Tibial artery (tissue), 4 donors: ENCODE measurements at regions not wholly inside any gene's neighbourhood (a gene's known extent, or its start where the extent isn't known, plus 50 kb on each side); places are given as distances from the start of the nearest gene placed in this dataset.

Experiments
- DNase-seq, 2 donors: peaks; one replicate each; pipeline ENCODE4 v3.0.0-alpha.2; 2019
- H3K27ac ChIP-seq, 2 donors: fragments of 200-600 bp; sonication (generic) in 1 of 2; 1 replicate in 1 of 2; 2 replicates in 1 of 2; pipeline ENCODE4 v1.5.1; 2018 to 2019; ENCODE audit warnings: mild to moderate bottlenecking in 1 of 2
- H3K27me3 ChIP-seq, 2 donors: fragments of 200-600 bp; sonication (generic) in 1 of 2; one replicate each; pipeline versions ENCODE4 v1.5.1 to v1.6.0; 2016 to 2019
- H3K36me3 ChIP-seq, 3 donors: fragments of 200-600 bp; sonication (generic) in 2 of 3; one replicate each; pipeline ENCODE4 v1.5.1; 2016 to 2019; ENCODE audit warnings: mild to moderate bottlenecking in 2 of 3
- H3K4me1 ChIP-seq, 4 donors: fragments of 200-600 bp; sonication (generic) in 2 of 4; 1 replicate in 3 of 4; 2 replicates in 1 of 4; pipeline ENCODE4 v1.5.1; 2016 to 2019
- H3K4me3 ChIP-seq, 2 donors: fragments of 200-600 bp; sonication (generic) in 1 of 2; 1 replicate in 1 of 2; 2 replicates in 1 of 2; pipeline ENCODE4 v1.5.1; 2018 to 2019; ENCODE audit warnings: mild to moderate bottlenecking in 2 of 2
- H3K9me3 ChIP-seq, 3 donors: fragments of 200-600 bp; sonication (generic) in 1 of 3; one replicate each; pipeline ENCODE4 v1.5.1; 2016 to 2019
- intact Hi-C: fragments of 100-400 bp; cut with DNase I; formaldehyde crosslinking; loops from one replicate; pipeline ENCODE4 v1.15.0; 2023; ENCODE audit warnings: low total_unique reads
- TF ChIP-seq, protein P1 (sequence below), 2 experiments: fragments of 200-600 bp in 1 of 2; fragments of 450-650 bp in 1 of 2; IDR thresholded peaks; one replicate each; pipeline ENCODE4 v1.5.1; 2017 to 2019; ENCODE audit warnings: antibody characterized with exemption in 2 of 2, mild to moderate bottlenecking in 1 of 2, moderate library complexity in 1 of 2

GRCh38 chr4:124090021-124090420 is 622.5 kb downstream of the ANKRD50 start:
- Histone ChIP-seq H3K36me3 (no peaks in the 10 kb centered on the region), H3K4me1 (no peaks in the 10 kb centered on the region), H3K9me3 (no peaks in the 10 kb centered on the region), H3K27me3 (no peaks in the 10 kb centered on the region), H3K27ac (no peak overlapping the region), H3K4me3 (no peak overlapping the region)
- intact Hi-C loops: no loop called here
- DNase-seq: no peak
- TF ChIP-seq, protein P1, sequence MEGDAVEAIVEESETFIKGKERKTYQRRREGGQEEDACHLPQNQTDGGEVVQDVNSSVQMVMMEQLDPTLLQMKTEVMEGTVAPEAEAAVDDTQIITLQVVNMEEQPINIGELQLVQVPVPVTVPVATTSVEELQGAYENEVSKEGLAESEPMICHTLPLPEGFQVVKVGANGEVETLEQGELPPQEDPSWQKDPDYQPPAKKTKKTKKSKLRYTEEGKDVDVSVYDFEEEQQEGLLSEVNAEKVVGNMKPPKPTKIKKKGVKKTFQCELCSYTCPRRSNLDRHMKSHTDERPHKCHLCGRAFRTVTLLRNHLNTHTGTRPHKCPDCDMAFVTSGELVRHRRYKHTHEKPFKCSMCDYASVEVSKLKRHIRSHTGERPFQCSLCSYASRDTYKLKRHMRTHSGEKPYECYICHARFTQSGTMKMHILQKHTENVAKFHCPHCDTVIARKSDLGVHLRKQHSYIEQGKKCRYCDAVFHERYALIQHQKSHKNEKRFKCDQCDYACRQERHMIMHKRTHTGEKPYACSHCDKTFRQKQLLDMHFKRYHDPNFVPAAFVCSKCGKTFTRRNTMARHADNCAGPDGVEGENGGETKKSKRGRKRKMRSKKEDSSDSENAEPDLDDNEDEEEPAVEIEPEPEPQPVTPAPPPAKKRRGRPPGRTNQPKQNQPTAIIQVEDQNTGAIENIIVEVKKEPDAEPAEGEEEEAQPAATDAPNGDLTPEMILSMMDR (IDR thresholded peaks at IDR 0.05): no peak

DNA sequence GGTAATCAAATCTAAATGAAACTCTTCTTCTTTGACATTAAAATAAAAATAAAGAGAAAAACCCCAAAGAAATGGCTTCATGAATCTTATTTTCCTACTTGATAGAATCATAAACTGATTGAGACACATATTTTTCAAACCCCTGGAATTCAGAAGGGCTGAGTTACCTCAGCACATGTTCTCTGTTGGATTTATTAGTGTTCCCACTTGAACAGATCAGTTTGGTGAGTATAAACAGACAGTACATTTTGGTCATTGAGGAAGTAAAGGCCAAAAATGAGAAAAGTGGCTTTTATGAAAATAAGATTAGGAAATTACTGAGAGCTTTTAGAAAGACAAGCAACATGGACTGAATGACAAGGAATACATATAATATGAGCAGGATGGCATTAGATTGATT is 620.4 kb downstream of the ANKRD50 start:
- Histone ChIP-seq H3K9me3 (no peaks in the 10 kb centered on the region), H3K27ac (no peak overlapping the region), H3K4me3 (no peak overlapping the region), H3K27me3 (no peaks in the 10 kb centered on the region), H3K36me3 (no peaks in the 10 kb centered on the region), H3K4me1 (no peaks in the 10 kb centered on the region)
- TF ChIP-seq, protein P1 (IDR thresholded peaks at IDR 0.05): no peak
- intact Hi-C loops: no loop called here
- DNase-seq: no peak

GRCh38 chr4:124092541-124092984 is 620.0 kb downstream of the ANKRD50 start:
- no peaks in the 10 kb centered on the region for H3K36me3 ChIP-seq

GRCh38 chr4:124095621-124096020 is 616.9 kb downstream of the ANKRD50 start:
- Histone ChIP-seq H3K36me3 (no peaks in the 10 kb centered on the region), H3K27ac (no peak overlapping the region), H3K4me1 (no peaks in the 10 kb centered on the region), H3K9me3 (no peaks in the 10 kb centered on the region), H3K27me3 (no peaks in the 10 kb centered on the region), H3K4me3 (no peak overlapping the region)
- no peak for DNase-seq
- intact Hi-C loops: no loop called here
- TF ChIP-seq, protein P1 (IDR thresholded peaks at IDR 0.05): no peak

More at GRCh38 chr4:124092541-124092984, 620.0 kb downstream of the ANKRD50 start:
- DNase-seq: no peak
- H3K4me1 ChIP-seq: no peaks in the 10 kb centered on the region
- H3K27me3 ChIP-seq: no peaks in the 10 kb centered on the region
- H3K9me3 ChIP-seq: no peaks in the 10 kb centered on the region
- TF ChIP-seq, protein P1 (IDR thresholded peaks at IDR 0.05): no peak
- H3K27ac ChIP-seq: no peak overlapping the region
- H3K4me3 ChIP-seq: no peak overlapping the region
- intact Hi-C loops: no loop called here

DNA sequence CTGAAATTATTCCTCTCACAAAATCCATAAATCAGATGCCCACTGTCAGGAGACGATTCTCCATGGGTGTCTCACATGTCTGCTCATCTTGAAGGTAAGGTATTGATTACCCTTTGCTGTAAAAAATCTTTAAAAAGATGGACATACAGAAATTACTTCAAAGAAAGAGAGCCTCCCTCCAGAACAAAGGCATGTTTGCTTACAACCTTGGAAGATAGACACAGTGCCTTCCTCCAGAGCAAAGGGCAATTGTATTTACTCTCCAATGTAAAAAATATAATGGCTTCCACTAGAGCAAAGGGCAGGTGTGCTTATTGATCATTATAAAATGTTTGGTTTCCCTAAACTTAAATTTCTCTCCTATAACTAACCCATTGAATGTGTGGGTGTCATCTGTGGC is 616.2 kb downstream of the ANKRD50 start:
- TF ChIP-seq, protein P1 (IDR thresholded peaks at IDR 0.05): no peak
- Histone ChIP-seq H3K9me3 (no peaks in the 10 kb centered on the region), H3K36me3 (no peaks in the 10 kb centered on the region), H3K27ac (no peak overlapping the region), H3K4me3 (no peak overlapping the region), H3K4me1 (no peaks in the 10 kb centered on the region), H3K27me3 (no peaks in the 10 kb centered on the region)
- no peak for DNase-seq
- intact Hi-C loops: no loop called here

DNA sequence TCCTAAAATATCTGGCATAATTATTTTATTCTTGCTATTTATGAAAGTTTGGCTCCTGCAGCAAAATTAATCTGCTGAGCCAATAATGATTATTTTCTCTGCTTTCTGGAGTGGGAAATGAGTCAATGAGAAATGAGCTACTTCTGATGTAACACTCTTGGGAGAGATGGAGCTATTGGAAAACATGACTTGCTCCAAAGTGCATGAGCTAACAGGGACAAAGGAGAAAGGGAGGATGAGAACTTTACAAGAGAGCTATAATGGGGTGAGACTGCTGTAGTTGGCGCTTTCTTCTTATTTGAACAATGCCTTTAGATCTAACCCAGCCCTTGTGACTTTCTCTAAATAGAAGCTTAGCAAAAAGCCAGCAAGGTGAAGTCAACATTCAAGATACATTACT is 615.1 kb downstream of the ANKRD50 start:
- intact Hi-C loops: no loop called here
- no peak overlapping the region for H3K4me3 ChIP-seq
- H3K27me3 ChIP-seq: no peaks in the 10 kb centered on the region
- no peaks in the 10 kb centered on the region for H3K9me3 ChIP-seq
- no peaks in the 10 kb centered on the region for H3K4me1 ChIP-seq
- TF ChIP-seq, protein P1 (IDR thresholded peaks at IDR 0.05): no peak
- no peak overlapping the region for H3K27ac ChIP-seq
- DNase-seq: no peak
- H3K36me3 ChIP-seq: no peaks in the 10 kb centered on the region
